ENCODE measurements at regions not wholly inside any gene's neighbourhood (a gene's known extent, or its start where the extent isn't known, plus 50 kb on each side); places are given as distances from the start of the nearest gene placed in this dataset.

GRCh38 chr12:77592836-77593235 is 237.9 kb upstream of the NAV3 start:
- H2AFZ ChIP-seq (ENCODE audit: low read depth, low read length) = no peak overlapping the region
- ATAC-seq (no peak), DNase-seq (ENCODE audit: extremely low read depth in 1 of 4, low spot score in 3 of 4) (no peak), FAIRE-seq (no peak)
- H3K9me3 ChIP-seq (replicated peaks; ENCODE audit: control insufficient read depth, insufficient read depth, low read depth, low read length) = no peaks in the 10 kb centered on the region
- H3K27ac ChIP-seq (ENCODE audit: extremely low read depth, low read depth, low read length) = no peak overlapping the region
- no peak overlapping the region for H3K9ac ChIP-seq (ENCODE audit: insufficient read depth in 1 of 2, low read depth in 2 of 2, low read length in 2 of 2)
- intact Hi-C loops (cut with micrococcal nuclease) (no loop called here), in situ Hi-C loops (cut with MboI) (no loop called here)
- ChIA-PET POLR2A (no interaction called here), CTCF (ENCODE audit: low intra/inter-chr PET ratio) (no interaction called here)
- no peak overlapping the region for H3K4me2 ChIP-seq (ENCODE audit: insufficient read depth, low read length)
- H3K4me1 ChIP-seq (replicated peaks in 1 of 2; ENCODE audit: control insufficient read depth in 2 of 2, insufficient read depth in 2 of 2, low read length in 2 of 2) = no peaks in the 10 kb centered on the region
- WGBS (ENCODE audit: insufficient coverage, low coverage, missing lambda C conversion rate) = 0% methylated on average over 2 of the region's 2 CpGs
- H3K27me3 ChIP-seq (ENCODE audit: control insufficient read depth in 2 of 2, insufficient read depth in 2 of 2, low read length in 2 of 2) = no peaks in the 10 kb centered on the region
- no peaks in the 10 kb centered on the region for H4K20me1 ChIP-seq (replicated peaks; ENCODE audit: control insufficient read depth, insufficient read depth, low read length)
- no peaks in the 10 kb centered on the region for H3K36me3 ChIP-seq (ENCODE audit: control insufficient read depth, insufficient read depth, low read length)
- H3K9me1 ChIP-seq (ENCODE audit: control insufficient read depth, insufficient read depth, low read length) = no peaks in the 10 kb centered on the region
- no peaks in the 10 kb centered on the region for H3K79me2 ChIP-seq (ENCODE audit: control insufficient read depth, insufficient read depth, low read length)
- BruUV-seq (replicated peaks) = no TSS peak
- no peak overlapping the region for H3K4me3 ChIP-seq
- TF ChIP-seq ZNF639 (CRISPR knock-in tag; conservative IDR thresholded peaks at IDR 0.05 in 1 of 2, IDR thresholded peaks at IDR 0.05 in 1 of 2) = no peak
- TF ChIP-seq ZBED1 (IDR thresholded peaks at IDR 0.05) = no peak
- TF ChIP-seq SRSF9 (IDR thresholded peaks at IDR 0.05; ENCODE audit: borderline replicate concordance, low read depth, low read length) = no peak
- no peak for TF ChIP-seq SMAD2 (IDR thresholded peaks at IDR 0.05; ENCODE audit: low read depth, low read length)
- no peak for TF ChIP-seq YY1 (IDR thresholded peaks at IDR 0.05; ENCODE audit: borderline replicate concordance in 1 of 3, control insufficient read depth in 1 of 3, extremely low read depth in 1 of 3, insufficient read depth in 3 of 3, insufficient read length in 1 of 3, insufficient replicate concordance in 2 of 3, low read depth in 1 of 3, low read length in 2 of 3)
- no peak for TF ChIP-seq GATAD2A (IDR thresholded peaks at IDR 0.05)
- no peak for TF ChIP-seq TRIM25 (IDR thresholded peaks at IDR 0.05; ENCODE audit: borderline replicate concordance)
- TF ChIP-seq NFATC3 (IDR thresholded peaks at IDR 0.05) = no peak
- no peak for TF ChIP-seq ESRRA (IDR thresholded peaks at IDR 0.05; ENCODE audit: borderline replicate concordance, low read depth)
- no peak for TF ChIP-seq PML (IDR thresholded peaks at IDR 0.05; ENCODE audit: low read length)
- TF ChIP-seq MNT (conservative IDR thresholded peaks at IDR 0.05) = no peak
- TF ChIP-seq ZNF518B (CRISPR knock-in tag; IDR thresholded peaks at IDR 0.05) = no peak
- no peak for TF ChIP-seq E2F4 (CRISPR knock-in tag; IDR thresholded peaks at IDR 0.05; ENCODE audit: low read depth)
